H1 (cell line): ENCODE measurements at regions not wholly inside any gene's neighbourhood (a gene's known extent, or its start where the extent isn't known, plus 50 kb on each side); places are given as distances from the start of the nearest gene placed in this dataset.

Experiments used
- BACH1 ChIP-seq: IDR thresholded peaks from 2 replicates; pipeline ENCODE4 v1.6.1; 2012; ENCODE audit warnings: low read length, improper control_type of control experiment
- BRCA1 ChIP-seq: IDR thresholded peaks from 2 replicates; pipeline ENCODE4 v1.6.1; 2012; ENCODE audit warnings: low read depth, low read length, improper control_type of control experiment
- CBX8 ChIP-seq: fragments of 300-800, 300-1000 bp; sonication (generic); IDR thresholded peaks from 2 replicates; pipeline ENCODE4 v1.7.1; 2016; ENCODE audit warnings: low read depth, low read length, borderline replicate concordance
- EP300 ChIP-seq, 2 experiments: IDR thresholded peaks; 1 replicate in 1 of 2; 2 replicates in 1 of 2; pipeline ENCODE4 v1.6.1; 2011 to 2012; ENCODE audit warnings: low read depth in 2 of 2, low read length in 2 of 2, mild to moderate bottlenecking in 2 of 2, borderline replicate concordance in 1 of 2, inconsistent platforms in 1 of 2, moderate library complexity in 1 of 2
- EZH2 ChIP-seq: fragments of 200-600 bp; sonication (generic); IDR thresholded peaks from 2 replicates; pipeline ENCODE4 v1.7.1; 2012; ENCODE audit warnings: low read depth, mild to moderate bottlenecking, moderate library complexity, low read length, inconsistent platforms; ENCODE audit not compliant: severe bottlenecking
- JUN ChIP-seq: IDR thresholded peaks from 2 replicates; pipeline ENCODE4 v1.6.1; 2011; ENCODE audit warnings: low read depth, mild to moderate bottlenecking, improper control_type of control experiment, low read length
- SIRT6 ChIP-seq: IDR thresholded peaks from one replicate; pipeline ENCODE4 v1.7.1; 2012; ENCODE audit warnings: low read length, inconsistent platforms
- SP1 ChIP-seq: IDR thresholded peaks from 2 replicates; pipeline ENCODE4 v1.6.1; 2011; ENCODE audit warnings: low read depth, low read length
- TAF1 ChIP-seq: IDR thresholded peaks from 2 replicates; pipeline ENCODE4 v1.6.1; 2011; ENCODE audit warnings: mild to moderate bottlenecking, low read depth, low read length
- TCF12 ChIP-seq: IDR thresholded peaks from 2 replicates; pipeline ENCODE4 v1.6.1; 2011; ENCODE audit warnings: low read depth, mild to moderate bottlenecking, low read length
- YY1 ChIP-seq: IDR thresholded peaks from 2 replicates; pipeline ENCODE4 v1.6.1; 2011; ENCODE audit warnings: low read depth, mild to moderate bottlenecking, low read length
- TF ChIP-seq, protein P1 (sequence below), 3 experiments: IDR thresholded peaks; 1 replicate in 2 of 3; 2 replicates in 1 of 3; pipeline versions ENCODE4 v1.5.1 to v1.6.1; 2011; ENCODE audit warnings: low read length in 3 of 3, mild to moderate bottlenecking in 3 of 3, inconsistent platforms in 2 of 3, low read depth in 1 of 3, moderate library complexity in 1 of 3; ENCODE audit not compliant: insufficient read depth in 1 of 3; ENCODE audit errors: control extremely low read depth in 1 of 3
- TF ChIP-seq, protein P2 (sequence below): IDR thresholded peaks from 2 replicates; pipeline ENCODE4 v1.6.1; 2012; ENCODE audit warnings: inconsistent platforms
- TF ChIP-seq, protein P3 (sequence below): IDR thresholded peaks from 2 replicates; pipeline ENCODE4 v1.6.1; 2011; ENCODE audit warnings: low read length, improper control_type of control experiment

DNA sequence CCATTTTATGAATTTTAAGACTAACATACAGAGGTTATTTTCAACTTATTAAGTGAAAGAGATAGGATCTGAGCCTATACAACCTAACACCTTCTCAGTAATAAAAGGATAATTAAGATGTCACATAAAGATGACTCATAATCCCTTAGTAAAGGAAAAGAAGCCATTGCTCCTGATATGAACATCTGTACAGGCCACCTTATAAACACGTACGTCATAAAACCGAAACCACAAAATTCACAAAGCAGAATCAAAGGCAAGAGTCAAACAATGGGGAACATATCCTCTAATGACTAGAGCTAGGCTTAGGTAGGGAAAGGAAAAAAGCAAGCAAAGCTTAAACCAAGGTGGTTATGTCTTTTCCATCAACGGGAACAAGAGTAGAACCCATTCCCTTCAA is 103.5 kb downstream of the KCNA4 start:
- no peak for TF ChIP-seq EP300 (IDR thresholded peaks at IDR 0.05; ENCODE audit: borderline replicate concordance in 1 of 2, low read depth in 2 of 2, low read length in 2 of 2)
- TF ChIP-seq TCF12 = no peak
- TF ChIP-seq, protein P1, sequence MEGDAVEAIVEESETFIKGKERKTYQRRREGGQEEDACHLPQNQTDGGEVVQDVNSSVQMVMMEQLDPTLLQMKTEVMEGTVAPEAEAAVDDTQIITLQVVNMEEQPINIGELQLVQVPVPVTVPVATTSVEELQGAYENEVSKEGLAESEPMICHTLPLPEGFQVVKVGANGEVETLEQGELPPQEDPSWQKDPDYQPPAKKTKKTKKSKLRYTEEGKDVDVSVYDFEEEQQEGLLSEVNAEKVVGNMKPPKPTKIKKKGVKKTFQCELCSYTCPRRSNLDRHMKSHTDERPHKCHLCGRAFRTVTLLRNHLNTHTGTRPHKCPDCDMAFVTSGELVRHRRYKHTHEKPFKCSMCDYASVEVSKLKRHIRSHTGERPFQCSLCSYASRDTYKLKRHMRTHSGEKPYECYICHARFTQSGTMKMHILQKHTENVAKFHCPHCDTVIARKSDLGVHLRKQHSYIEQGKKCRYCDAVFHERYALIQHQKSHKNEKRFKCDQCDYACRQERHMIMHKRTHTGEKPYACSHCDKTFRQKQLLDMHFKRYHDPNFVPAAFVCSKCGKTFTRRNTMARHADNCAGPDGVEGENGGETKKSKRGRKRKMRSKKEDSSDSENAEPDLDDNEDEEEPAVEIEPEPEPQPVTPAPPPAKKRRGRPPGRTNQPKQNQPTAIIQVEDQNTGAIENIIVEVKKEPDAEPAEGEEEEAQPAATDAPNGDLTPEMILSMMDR (IDR thresholded peaks at IDR 0.05; ENCODE audit: control extremely low read depth in 1 of 3, insufficient read depth in 1 of 3, low read depth in 1 of 3, low read length in 3 of 3) = no peak
- no peak for TF ChIP-seq YY1
- TF ChIP-seq CBX8 = no peak
- TF ChIP-seq JUN = no peak
- TF ChIP-seq, protein P2, sequence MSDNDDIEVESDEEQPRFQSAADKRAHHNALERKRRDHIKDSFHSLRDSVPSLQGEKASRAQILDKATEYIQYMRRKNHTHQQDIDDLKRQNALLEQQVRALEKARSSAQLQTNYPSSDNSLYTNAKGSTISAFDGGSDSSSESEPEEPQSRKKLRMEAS = no peak
- no peak for TF ChIP-seq EZH2
- no peak for TF ChIP-seq SIRT6
- TF ChIP-seq TAF1 = no peak
- TF ChIP-seq SP1 = no peak
- TF ChIP-seq BACH1 = no peak
- TF ChIP-seq, protein P3, sequence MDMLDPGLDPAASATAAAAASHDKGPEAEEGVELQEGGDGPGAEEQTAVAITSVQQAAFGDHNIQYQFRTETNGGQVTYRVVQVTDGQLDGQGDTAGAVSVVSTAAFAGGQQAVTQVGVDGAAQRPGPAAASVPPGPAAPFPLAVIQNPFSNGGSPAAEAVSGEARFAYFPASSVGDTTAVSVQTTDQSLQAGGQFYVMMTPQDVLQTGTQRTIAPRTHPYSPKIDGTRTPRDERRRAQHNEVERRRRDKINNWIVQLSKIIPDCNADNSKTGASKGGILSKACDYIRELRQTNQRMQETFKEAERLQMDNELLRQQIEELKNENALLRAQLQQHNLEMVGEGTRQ = no peak
- TF ChIP-seq BRCA1 = no peak
